GM12878 (cell line): ENCODE measurements at regions not wholly inside any gene's neighbourhood (a gene's known extent, or its start where the extent isn't known, plus 50 kb on each side); places are given as distances from the start of the nearest gene placed in this dataset.

Experiments
- CHD1 ChIP-seq: IDR thresholded peaks from 2 replicates; pipeline ENCODE4 v1.6.1; 2012; ENCODE audit warnings: low read depth, low read length, improper control_type of control experiment
- E2F4 ChIP-seq: IDR thresholded peaks from 2 replicates; pipeline ENCODE4 v1.6.1; 2012; ENCODE audit warnings: low read depth, low read length, improper control_type of control experiment
- NKRF ChIP-seq: fragments of 450-650 bp; conservative IDR thresholded peaks from 2 replicates; pipeline ENCODE4 v1.6.1; 2017; ENCODE audit warnings: mild to moderate bottlenecking, moderate library complexity
- NR2C1 ChIP-seq: fragments of 450-650 bp; IDR thresholded peaks from 2 replicates; pipeline ENCODE4 v1.6.1; 2017; ENCODE audit warnings: antibody characterized with exemption, mild to moderate bottlenecking, moderate library complexity
- TAF1 ChIP-seq: IDR thresholded peaks from 2 replicates; pipeline ENCODE4 v1.6.1; 2011; ENCODE audit warnings: mild to moderate bottlenecking, low read depth, low read length, borderline replicate concordance
- YBX1 ChIP-seq: fragments of 450-650 bp; IDR thresholded peaks from 2 replicates; pipeline ENCODE4 v1.6.1; 2016; ENCODE audit warnings: antibody characterized with exemption
- ZBED1 ChIP-seq: IDR thresholded peaks from 2 replicates; pipeline ENCODE4 v1.6.1; 2016; ENCODE audit warnings: borderline replicate concordance
- ZNF24 ChIP-seq: fragments of 450-650 bp; IDR thresholded peaks from 2 replicates; pipeline ENCODE4 v1.6.1; 2017; ENCODE audit warnings: antibody characterized with exemption, mild to moderate bottlenecking
- TF ChIP-seq, protein P1 (sequence below): fragments of 450-650 bp; IDR thresholded peaks from 2 replicates; pipeline ENCODE4 v1.6.1; 2016; ENCODE audit warnings: mild to moderate bottlenecking, moderate library complexity, borderline replicate concordance

- TF ChIP-seq NKRF (no peak), ZNF24 (no peak), ZBED1 (no peak), E2F4 (no peak), YBX1 (no peak), CHD1 (no peak), NR2C1 (no peak), TAF1 (no peak)
- TF ChIP-seq, protein P1, sequence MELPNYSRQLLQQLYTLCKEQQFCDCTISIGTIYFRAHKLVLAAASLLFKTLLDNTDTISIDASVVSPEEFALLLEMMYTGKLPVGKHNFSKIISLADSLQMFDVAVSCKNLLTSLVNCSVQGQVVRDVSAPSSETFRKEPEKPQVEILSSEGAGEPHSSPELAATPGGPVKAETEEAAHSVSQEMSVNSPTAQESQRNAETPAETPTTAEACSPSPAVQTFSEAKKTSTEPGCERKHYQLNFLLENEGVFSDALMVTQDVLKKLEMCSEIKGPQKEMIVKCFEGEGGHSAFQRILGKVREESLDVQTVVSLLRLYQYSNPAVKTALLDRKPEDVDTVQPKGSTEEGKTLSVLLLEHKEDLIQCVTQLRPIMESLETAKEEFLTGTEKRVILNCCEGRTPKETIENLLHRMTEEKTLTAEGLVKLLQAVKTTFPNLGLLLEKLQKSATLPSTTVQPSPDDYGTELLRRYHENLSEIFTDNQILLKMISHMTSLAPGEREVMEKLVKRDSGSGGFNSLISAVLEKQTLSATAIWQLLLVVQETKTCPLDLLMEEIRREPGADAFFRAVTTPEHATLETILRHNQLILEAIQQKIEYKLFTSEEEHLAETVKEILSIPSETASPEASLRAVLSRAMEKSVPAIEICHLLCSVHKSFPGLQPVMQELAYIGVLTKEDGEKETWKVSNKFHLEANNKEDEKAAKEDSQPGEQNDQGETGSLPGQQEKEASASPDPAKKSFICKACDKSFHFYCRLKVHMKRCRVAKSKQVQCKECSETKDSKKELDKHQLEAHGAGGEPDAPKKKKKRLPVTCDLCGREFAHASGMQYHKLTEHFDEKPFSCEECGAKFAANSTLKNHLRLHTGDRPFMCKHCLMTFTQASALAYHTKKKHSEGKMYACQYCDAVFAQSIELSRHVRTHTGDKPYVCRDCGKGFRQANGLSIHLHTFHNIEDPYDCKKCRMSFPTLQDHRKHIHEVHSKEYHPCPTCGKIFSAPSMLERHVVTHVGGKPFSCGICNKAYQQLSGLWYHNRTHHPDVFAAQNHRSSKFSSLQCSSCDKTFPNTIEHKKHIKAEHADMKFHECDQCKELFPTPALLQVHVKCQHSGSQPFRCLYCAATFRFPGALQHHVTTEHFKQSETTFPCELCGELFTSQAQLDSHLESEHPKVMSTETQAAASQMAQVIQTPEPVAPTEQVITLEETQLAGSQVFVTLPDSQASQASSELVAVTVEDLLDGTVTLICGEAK = no peak
Observed at GRCh38 chr20:5488823-5489222, 122.0 kb downstream of the GPCPD1 start (continued).
